ENCODE measurements at regions not wholly inside any gene's neighbourhood (a gene's known extent, or its start where the extent isn't known, plus 50 kb on each side); places are given as distances from the start of the nearest gene placed in this dataset.
"Not testable (repeated sequence)": the region's sequence is repeated elsewhere in the genome, so short reads cannot be mapped to it uniquely, and the experiment has no call there.

GRCh38 chr4:49177847-49178246 lies 191.8 kb downstream of the CWH43 start:
- H3K36me3 ChIP-seq (ENCODE audit: low read depth); DNase-seq; H3K4me1 ChIP-seq (ENCODE audit: low read depth); ATAC-seq; H3K9me3 ChIP-seq; intact Hi-C loops (cut with DNase I, micrococcal nuclease); H3K4me3 ChIP-seq: not testable (repeated sequence)

DNA sequence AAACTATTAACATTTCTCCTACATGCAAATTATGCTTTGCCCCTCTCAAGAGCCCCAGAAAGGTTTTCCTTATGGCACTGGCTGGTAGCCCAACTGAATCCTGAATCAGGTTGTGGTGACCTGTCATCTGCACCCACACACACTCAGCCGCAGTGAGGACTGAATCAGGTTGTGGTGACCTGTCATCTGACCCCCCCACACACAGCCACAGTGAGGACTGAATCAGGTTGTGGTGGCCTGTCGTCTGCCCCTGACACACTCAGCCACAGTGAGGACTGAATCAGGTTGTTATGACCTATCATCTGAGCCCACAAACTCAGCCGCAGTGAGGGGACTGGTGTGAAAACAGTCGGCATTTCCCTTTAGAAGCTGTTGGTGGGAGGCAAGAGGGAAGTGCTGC lies 195.0 kb downstream of the CWH43 start:
- intact Hi-C loops (cut with DNase I, micrococcal nuclease); DNase-seq; H3K4me1 ChIP-seq (ENCODE audit: low read depth); H3K4me3 ChIP-seq; H3K36me3 ChIP-seq (ENCODE audit: low read depth); H3K9me3 ChIP-seq; ATAC-seq: not testable (repeated sequence)

DNA sequence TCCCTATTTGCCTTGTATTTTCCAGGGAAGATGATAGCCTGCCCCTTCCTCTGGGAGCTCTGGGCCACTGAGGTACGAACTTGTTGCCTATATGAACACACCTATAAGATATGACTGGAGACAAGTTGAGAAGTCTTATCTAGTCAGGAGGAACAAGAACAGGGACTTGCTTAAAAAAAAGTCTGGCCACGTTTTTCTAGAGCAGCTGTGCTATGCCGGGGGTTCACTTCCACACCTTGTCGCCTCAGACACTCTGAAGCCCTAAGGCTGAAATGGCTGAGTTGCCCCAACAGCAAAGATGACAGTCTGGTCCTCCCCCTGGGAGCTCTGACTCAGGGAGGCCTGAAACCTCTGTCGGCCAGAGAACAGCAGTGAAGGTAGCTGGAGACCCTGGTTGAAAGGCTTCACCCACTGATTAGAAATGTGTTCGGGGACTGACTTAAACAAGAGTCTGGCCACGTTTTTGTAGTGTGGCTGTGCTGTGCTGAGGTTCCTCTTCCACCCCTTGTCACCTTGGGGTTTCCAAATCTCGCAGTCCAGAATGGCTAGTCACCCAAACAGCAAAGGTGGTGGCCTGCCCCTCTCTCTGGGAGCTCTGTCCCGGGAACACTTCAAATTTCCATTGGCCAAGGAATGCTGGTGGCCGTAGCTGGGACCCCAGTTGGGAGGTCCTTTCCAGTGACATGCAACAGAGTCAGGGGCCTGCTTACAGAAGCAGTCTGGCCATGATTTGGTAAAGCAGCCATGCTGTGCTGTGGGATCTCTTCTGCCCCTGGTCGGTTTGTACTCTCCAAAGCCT lies 225.5 kb downstream of the CWH43 start:
- H3K9me3 ChIP-seq; H3K36me3 ChIP-seq (ENCODE audit: low read depth); H3K4me3 ChIP-seq; intact Hi-C loops (cut with DNase I, micrococcal nuclease); ATAC-seq; H3K4me1 ChIP-seq (ENCODE audit: low read depth): not testable (repeated sequence)
- peak in 1 of 3 donors; percentile 15 for DNase-seq

DNA sequence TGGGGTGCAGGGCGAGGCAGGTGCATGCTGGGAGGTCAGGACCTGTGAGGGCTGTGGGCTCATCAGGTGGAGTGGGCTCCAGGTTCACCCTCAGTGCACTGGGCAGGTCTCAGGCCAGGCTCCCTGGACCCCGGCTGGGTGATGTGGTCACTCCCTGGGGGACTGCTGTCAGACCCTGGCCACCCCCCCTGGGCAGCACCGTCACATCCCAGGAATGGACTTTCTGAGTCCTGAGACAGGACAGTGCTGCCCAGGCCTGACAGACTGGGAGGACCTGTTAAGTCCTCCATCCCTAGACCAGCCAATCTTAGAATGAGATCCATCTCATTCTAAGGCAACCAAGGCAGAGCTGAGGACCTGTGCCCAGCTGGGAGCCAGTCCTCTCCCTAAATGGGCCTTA lies 227.2 kb downstream of the CWH43 start:
- H3K9me3 ChIP-seq; intact Hi-C loops (cut with DNase I, micrococcal nuclease); ATAC-seq; H3K4me3 ChIP-seq; H3K36me3 ChIP-seq (ENCODE audit: low read depth); H3K4me1 ChIP-seq (ENCODE audit: low read depth): not testable (repeated sequence)
- peak in 1 of 3 donors; percentile 49 for DNase-seq

DNA sequence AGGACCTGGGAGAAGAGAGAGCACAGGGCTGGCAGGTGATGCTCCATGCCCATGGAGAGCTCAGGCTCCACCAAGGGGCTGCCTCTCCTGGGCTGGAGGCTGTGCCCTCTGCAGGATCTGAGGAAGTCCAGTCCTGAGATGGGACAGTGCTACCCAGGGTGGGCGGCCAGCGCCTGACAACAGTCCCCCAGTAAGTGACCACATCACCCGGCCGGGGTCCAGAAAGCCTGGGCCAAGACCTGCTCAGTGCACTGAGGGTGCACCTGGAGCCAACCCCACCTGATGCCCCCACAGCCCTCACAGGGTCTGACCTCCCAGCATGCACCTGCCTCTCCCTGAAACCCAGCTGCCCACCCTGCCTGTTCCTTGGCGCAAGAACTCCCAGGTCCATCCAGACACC lies 227.7 kb downstream of the CWH43 start:
- ATAC-seq; H3K36me3 ChIP-seq (ENCODE audit: low read depth); H3K4me1 ChIP-seq (ENCODE audit: low read depth); H3K4me3 ChIP-seq; intact Hi-C loops (cut with DNase I, micrococcal nuclease); H3K9me3 ChIP-seq: not testable (repeated sequence)
- DNase-seq: peak in 1 of 3 donors; percentile 48

GRCh38 chr4:49214453-49215081 lies 228.5 kb downstream of the CWH43 start:
- ATAC-seq; H3K36me3 ChIP-seq (ENCODE audit: low read depth); H3K4me1 ChIP-seq (ENCODE audit: low read depth); intact Hi-C loops (cut with DNase I, micrococcal nuclease); H3K9me3 ChIP-seq; H3K4me3 ChIP-seq: not testable (repeated sequence)
- DNase-seq: peak in 1 of 3 donors; percentile 41

DNA sequence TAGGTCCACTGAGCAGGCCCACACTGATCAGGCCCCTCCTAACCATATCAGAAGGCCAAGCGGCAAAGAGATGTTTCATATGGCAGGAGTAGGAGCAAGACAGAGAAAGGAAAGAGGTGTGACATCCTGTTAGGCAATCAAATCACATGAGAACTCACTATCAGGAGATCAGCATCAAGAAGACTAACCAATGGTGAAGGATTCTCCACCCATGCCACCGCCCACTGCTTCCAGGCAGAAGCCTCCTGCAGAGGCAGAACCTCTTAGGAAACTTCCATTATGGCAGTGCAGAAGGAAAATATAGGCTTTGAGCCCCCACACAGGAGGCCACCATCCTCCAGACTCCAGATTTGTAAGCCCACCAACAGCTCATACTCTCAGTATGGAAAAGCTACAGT lies 229.0 kb downstream of the CWH43 start:
- H3K4me1 ChIP-seq (ENCODE audit: low read depth); H3K9me3 ChIP-seq; H3K36me3 ChIP-seq (ENCODE audit: low read depth); intact Hi-C loops (cut with DNase I, micrococcal nuclease); ATAC-seq; H3K4me3 ChIP-seq: not testable (repeated sequence)
- peak in 1 of 3 donors; percentile 17 for DNase-seq

DNA sequence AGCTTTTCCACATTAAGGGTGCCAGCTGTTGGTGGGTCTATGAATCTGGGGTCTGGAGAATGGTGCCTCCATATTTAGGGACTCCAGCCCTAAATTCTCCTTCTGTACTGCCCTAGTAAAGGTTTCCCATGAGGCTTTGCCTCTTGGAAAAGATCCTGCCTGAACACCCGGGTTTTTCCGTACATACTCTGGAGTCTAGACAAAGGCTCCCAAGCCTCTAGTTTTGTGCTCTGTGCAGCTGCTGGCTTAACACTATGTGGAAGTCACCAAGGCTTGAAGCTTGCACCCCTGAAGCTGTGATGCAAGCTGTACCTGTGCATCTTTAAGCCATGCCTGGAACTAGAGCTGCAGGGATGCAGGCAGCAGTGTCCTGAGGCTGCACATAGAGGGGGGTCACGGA lies 230.5 kb downstream of the CWH43 start:
- peak in 1 of 3 donors; percentile 16 for DNase-seq

GRCh38 chr4:49217492-49217891 lies 231.4 kb downstream of the CWH43 start:
- no peak for DNase-seq
- intact Hi-C loops (cut with DNase I, micrococcal nuclease): no loop called here
- Histone ChIP-seq H3K36me3 (ENCODE audit: low read depth) (no peaks in the 10 kb centered on the region), H3K4me3 (no peak overlapping the region), H3K4me1 (ENCODE audit: low read depth) (no peaks in the 10 kb centered on the region), H3K9me3 (peaks cover 14% of the 10 kb centered on the region)
- no peak for ATAC-seq
- no peak for TF ChIP-seq CTCF (IDR thresholded peaks at IDR 0.05)

More for the DNA sequence above, 230.5 kb downstream of the CWH43 start:
- H3K9me3 ChIP-seq: peaks cover 14% of the 10 kb centered on the region
- H3K4me1 ChIP-seq (ENCODE audit: low read depth); ATAC-seq; H3K36me3 ChIP-seq (ENCODE audit: low read depth); intact Hi-C loops (cut with DNase I, micrococcal nuclease); H3K4me3 ChIP-seq: not testable (repeated sequence)

GRCh38 chr4:49218094-49218493 lies 232.0 kb downstream of the CWH43 start:
- DNase-seq; H3K4me1 ChIP-seq (ENCODE audit: low read depth); H3K36me3 ChIP-seq (ENCODE audit: low read depth); ATAC-seq; intact Hi-C loops (cut with DNase I, micrococcal nuclease); H3K4me3 ChIP-seq: not testable (repeated sequence)
- H3K9me3 ChIP-seq: peaks cover 11% of the 10 kb centered on the region

DNA sequence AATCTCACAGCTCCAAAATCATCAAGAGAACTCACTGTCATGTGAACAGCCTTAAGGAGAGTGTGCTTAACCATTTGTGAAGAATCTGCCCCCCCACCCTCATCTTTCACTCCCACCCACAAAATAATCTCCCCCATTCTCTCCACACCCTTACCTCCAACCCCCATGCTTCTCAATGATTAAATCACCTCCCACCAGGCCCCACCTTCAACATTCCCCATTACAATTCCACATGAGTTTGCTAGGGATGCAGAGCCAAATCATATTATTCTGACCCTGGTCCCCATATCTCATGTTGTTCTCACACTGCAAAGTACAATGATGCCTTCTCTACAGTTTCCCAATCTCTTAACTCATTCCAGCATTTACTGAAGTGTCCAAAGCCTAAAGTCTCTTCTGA lies 232.9 kb downstream of the CWH43 start:
- DNase-seq; H3K4me3 ChIP-seq; intact Hi-C loops (cut with DNase I, micrococcal nuclease); ATAC-seq; H3K9me3 ChIP-seq; H3K4me1 ChIP-seq (ENCODE audit: low read depth); H3K36me3 ChIP-seq (ENCODE audit: low read depth): not testable (repeated sequence)

DNA sequence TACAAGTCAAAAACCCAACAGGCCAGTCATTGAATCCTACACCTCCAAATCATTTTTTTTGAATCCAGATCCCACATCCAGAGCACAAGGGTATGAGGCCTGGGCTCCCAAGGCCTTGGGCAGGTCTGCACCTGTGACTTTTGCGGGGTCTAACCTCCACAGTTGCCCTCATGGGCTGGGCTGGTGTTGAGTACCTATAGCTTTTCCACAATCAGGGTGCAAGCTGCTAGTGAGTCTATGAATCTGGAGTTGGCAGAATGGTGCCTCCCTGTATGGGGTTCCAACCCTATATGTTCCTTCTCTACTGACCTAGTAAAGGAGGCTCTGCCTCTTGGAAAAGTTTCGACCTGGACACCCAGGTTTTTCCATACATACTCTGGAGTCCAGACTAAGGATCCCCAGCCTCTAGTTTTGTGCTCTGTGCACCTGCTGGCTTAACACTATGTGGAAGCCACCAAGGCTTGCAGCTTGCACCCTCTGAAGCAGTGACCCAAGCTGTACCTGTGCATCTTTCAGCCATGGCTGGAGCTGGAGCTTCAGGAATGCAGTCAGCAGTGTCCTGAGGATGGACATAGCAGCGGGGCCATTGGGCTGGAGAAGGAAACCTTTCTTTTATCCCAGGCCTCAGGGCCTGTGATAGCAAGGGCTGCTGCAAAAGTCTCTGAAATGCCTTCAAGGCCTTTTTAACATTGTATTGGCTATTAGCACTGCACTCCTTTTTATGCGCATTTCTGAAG lies 233.6 kb downstream of the CWH43 start:
- H3K4me1 ChIP-seq (ENCODE audit: low read depth); ATAC-seq; H3K4me3 ChIP-seq; H3K36me3 ChIP-seq (ENCODE audit: low read depth); H3K9me3 ChIP-seq; intact Hi-C loops (cut with DNase I, micrococcal nuclease): not testable (repeated sequence)
- peak in 1 of 3 donors; percentile 44 for DNase-seq
